ENCODE measurements at regions not wholly inside any gene's neighbourhood (a gene's known extent, or its start where the extent isn't known, plus 50 kb on each side); places are given as distances from the start of the nearest gene placed in this dataset.

DNA sequence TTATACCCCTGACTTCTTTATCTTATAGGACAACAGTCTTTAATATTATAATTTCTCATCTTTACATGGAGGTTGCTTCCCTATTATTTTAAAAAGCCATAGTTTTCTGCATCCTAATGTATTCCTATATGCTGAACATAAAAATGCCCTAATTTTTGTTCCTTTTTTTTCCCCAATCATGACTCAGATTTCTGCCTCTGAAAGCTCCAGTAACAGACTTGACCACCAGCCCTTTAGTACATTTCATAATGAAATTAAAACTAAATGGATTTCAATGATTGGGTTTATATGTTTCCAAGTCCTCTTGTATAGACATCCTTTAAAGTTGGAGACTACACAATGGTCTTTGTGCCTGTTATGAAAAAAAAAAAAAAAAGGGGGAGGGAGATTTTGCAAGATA, 712.5 kb downstream of the DIAPH3 start:
- Histone ChIP-seq H3K9me3 (ENCODE audit: low read depth) (no peaks in the 10 kb centered on the region), H3K4me3 (no peak overlapping the region), H3K27ac (no peak overlapping the region), H3K36me3 (no peaks in the 10 kb centered on the region), H3K4me1 (ENCODE audit: low read depth) (peaks cover 9% of the 10 kb centered on the region), H3K27me3 (no peaks in the 10 kb centered on the region)
- TF ChIP-seq, protein P1, sequence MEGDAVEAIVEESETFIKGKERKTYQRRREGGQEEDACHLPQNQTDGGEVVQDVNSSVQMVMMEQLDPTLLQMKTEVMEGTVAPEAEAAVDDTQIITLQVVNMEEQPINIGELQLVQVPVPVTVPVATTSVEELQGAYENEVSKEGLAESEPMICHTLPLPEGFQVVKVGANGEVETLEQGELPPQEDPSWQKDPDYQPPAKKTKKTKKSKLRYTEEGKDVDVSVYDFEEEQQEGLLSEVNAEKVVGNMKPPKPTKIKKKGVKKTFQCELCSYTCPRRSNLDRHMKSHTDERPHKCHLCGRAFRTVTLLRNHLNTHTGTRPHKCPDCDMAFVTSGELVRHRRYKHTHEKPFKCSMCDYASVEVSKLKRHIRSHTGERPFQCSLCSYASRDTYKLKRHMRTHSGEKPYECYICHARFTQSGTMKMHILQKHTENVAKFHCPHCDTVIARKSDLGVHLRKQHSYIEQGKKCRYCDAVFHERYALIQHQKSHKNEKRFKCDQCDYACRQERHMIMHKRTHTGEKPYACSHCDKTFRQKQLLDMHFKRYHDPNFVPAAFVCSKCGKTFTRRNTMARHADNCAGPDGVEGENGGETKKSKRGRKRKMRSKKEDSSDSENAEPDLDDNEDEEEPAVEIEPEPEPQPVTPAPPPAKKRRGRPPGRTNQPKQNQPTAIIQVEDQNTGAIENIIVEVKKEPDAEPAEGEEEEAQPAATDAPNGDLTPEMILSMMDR (IDR thresholded peaks at IDR 0.05; ENCODE audit: low read depth, low read length): no peak
- DNase-seq (ENCODE audit: low read depth in 1 of 2, low spot score in 1 of 2): no peak

DNA sequence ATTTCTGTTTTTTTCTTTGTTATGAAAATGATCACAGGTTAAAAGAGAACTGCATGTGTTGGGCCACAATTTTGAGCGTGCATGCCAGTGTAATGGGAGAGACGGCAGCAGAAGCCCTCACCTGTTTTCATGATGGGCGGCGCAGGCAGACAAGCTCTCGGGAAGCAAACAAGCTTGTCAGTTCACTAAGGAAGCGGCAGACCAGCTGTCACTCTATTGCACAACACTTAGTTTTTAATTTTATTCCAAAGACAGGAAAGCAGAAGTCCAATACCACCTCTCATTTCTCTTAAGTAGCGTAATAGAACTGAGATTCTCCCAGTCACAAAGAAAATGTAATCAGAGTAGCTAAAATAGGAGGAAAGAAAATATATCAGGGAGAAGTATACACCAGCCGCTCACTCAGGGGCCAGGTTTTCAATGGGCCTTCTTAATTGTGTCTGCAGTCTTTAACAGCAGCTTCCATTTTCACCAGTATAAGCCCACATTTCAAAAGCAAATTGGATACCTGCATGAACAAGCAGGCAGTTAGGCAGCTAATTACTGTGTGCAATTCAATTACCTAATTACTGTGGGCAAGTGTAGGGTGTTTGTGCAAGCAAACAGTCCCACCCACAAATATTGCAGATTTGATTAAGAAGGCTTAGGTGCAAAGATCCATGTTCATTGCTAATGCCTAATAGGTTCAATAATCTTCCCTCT, 711.4 kb downstream of the DIAPH3 start:
- Histone ChIP-seq H3K4me1 (ENCODE audit: low read depth) (peaks cover 9% of the 10 kb centered on the region), H3K27ac (no peak overlapping the region)
- DNase-seq (ENCODE audit: low read depth in 1 of 2, low spot score in 1 of 2): no peak

DNA sequence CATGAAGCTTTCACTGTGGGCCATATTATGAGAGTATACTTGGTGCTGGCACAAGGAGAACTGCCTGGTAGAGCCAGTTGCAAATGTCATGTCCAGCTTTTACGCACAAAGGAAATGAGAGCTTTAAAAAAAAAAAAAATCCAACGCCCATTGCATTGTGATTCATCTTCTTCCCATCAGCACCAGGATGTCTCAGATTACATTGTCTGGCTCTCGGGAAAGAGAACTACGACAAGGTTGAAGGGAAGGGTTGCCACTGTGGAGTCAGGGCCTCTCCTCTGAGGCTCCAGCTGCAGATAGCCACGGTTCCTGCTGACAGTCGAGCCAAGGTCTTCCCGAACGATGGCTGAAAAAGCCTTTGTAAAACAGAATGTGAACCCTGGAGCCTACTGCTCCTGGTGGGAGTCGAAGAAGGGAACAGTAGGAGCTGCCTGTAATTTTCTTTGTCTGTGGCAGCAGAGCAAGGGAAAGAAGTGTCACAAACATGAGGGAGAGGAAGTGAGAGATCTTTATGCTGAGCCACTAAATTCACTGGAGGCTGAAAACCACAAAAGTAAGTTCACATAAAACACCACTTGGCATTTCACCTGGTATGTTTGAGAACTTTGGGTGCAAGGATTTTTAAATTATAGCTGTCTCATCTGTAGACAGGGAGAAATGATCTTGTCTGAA, 704.7 kb downstream of the DIAPH3 start:
- Histone ChIP-seq H3K9me3 (ENCODE audit: low read depth) (no peaks in the 10 kb centered on the region), H3K4me3 (no peak overlapping the region), H3K36me3 (no peaks in the 10 kb centered on the region), H3K27me3 (no peaks in the 10 kb centered on the region), H3K27ac (no peak overlapping the region), H3K4me1 (ENCODE audit: low read depth) (peaks cover 5% of the 10 kb centered on the region)
- DNase-seq (ENCODE audit: low read depth in 1 of 2, low spot score in 1 of 2): peak in 1 of 2 donors; percentile 92
- TF ChIP-seq, protein P1 (IDR thresholded peaks at IDR 0.05; ENCODE audit: low read depth, low read length): no peak

More for the DNA sequence above, 711.4 kb downstream of the DIAPH3 start:
- no peaks in the 10 kb centered on the region for H3K27me3 ChIP-seq
- no peaks in the 10 kb centered on the region for H3K36me3 ChIP-seq
- H3K4me3 ChIP-seq: no peak overlapping the region
- TF ChIP-seq, protein P1 (IDR thresholded peaks at IDR 0.05; ENCODE audit: low read depth, low read length): no peak
- no peaks in the 10 kb centered on the region for H3K9me3 ChIP-seq (ENCODE audit: low read depth)

DNA sequence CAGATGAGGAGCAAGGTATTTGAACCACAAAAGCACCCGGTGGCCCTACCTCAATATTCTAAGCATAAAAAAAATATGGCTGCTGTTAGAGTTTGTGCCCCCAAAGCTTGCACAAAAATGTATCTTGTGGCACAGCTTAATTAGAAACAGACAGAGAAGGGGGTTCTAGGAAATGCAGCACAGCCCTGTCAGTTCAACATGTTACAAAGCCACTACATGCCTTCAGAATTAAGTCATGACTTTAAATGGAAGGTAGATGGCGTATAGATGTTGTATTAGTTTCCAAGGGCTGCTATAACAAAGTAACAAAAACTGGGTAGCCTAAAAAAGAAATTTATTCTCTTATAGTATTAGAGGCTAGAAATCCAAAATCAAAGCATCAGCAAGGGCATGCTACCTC, 703.8 kb downstream of the DIAPH3 start:
- TF ChIP-seq, protein P1 (IDR thresholded peaks at IDR 0.05; ENCODE audit: low read depth, low read length): no peak
- Histone ChIP-seq H3K27ac (no peak overlapping the region), H3K4me1 (ENCODE audit: low read depth) (peaks cover 5% of the 10 kb centered on the region), H3K27me3 (no peaks in the 10 kb centered on the region), H3K9me3 (ENCODE audit: low read depth) (no peaks in the 10 kb centered on the region), H3K4me3 (no peak overlapping the region), H3K36me3 (no peaks in the 10 kb centered on the region)
- no peak for DNase-seq (ENCODE audit: low read depth in 1 of 2, low spot score in 1 of 2)

DNA sequence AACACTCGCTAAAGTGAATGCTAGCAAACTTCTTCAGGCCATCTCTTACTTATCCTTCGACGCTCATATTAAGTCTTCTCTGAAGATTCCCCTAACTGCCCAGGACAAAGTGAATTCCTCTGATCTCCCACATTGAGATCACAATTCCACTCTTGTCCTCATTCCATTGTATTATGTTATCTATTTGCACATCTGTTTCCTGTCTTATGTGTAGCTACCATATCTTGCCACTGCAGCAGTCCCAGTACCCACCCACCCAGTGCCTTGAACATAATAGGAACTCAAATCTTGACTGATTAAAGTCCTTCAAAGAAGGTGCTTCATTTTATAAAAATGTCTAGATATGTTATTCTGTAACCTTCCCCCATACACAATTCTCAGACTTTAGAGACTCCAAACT, 702.3 kb downstream of the DIAPH3 start:
- no peaks in the 10 kb centered on the region for H3K27me3 ChIP-seq
- DNase-seq (ENCODE audit: low read depth in 1 of 2, low spot score in 1 of 2): no peak
- no peaks in the 10 kb centered on the region for H3K36me3 ChIP-seq
- TF ChIP-seq, protein P1 (IDR thresholded peaks at IDR 0.05; ENCODE audit: low read depth, low read length): no peak
- H3K4me3 ChIP-seq: no peak overlapping the region
- H3K9me3 ChIP-seq (ENCODE audit: low read depth): no peaks in the 10 kb centered on the region
- no peak overlapping the region for H3K27ac ChIP-seq
- H3K4me1 ChIP-seq (ENCODE audit: low read depth): no peaks in the 10 kb centered on the region
